ENCODE measurements at regions not wholly inside any gene's neighbourhood (a gene's known extent, or its start where the extent isn't known, plus 50 kb on each side); places are given as distances from the start of the nearest gene placed in this dataset.
A peak's percentile ranks its signal among the peaks of the same experiment; 100 is the strongest.

DNA sequence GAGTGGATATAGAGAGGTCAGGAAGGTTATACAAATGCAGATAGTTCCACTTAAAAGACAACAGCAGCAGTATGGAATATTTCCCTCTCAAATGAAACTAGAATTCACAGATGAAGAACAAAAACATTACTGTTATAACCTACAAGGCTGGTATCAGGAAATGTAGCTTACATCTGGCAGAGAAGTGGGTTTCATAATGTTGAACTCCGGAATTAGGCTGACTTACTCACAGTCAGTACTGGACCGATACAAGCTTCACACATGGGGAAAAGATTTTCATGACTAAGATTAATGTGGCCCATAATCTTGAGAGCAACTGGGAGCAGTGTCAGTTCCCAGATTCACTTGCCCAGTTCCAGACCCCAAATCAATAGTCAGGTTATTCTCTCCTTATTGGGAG is 353.9 kb downstream of the DUSP6 start:
- ATAC-seq = no peak
- DNase-seq = no peak
- intact Hi-C loops (cut with DNase I, micrococcal nuclease) = loop anchor here in 1 of 2 donors (10.0 kb wide), 1 partner anchor 414 kb away; the partner anchor contains the start of gene KITLG

DNA sequence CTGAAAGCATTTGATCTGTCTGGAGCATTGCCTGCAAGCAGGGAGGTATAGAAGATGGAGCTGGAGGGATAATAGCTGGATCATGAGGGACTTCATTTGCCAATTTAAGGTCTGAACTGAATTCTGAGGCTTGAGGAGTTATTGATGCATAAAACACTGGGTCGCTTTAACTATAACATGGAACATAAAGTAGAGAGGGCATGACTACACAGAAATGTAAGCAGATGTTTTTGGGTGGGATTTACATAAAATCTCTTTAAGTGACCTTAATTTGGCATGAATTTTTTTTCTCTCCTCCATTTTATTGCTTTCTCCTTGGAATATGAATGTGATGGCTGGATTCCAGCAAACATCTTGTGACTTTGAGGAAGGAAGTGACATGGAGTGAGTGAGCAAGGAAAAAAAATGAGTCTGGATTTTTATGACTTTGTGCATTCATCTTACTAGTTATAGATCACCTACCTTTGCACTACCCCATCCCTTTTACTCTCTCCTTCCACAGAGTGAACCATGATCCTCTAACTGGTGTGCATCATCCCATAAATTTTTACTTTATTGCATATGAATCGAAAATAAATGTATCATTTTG is 356.0 kb downstream of the DUSP6 start:
- ATAC-seq = peak; percentile 74
- no peak for DNase-seq
- intact Hi-C loops (cut with DNase I, micrococcal nuclease) = loop anchor here in 1 of 2 donors (10.0 kb wide), 1 partner anchor 411 kb away; the partner anchor contains the start of gene KITLG

DNA sequence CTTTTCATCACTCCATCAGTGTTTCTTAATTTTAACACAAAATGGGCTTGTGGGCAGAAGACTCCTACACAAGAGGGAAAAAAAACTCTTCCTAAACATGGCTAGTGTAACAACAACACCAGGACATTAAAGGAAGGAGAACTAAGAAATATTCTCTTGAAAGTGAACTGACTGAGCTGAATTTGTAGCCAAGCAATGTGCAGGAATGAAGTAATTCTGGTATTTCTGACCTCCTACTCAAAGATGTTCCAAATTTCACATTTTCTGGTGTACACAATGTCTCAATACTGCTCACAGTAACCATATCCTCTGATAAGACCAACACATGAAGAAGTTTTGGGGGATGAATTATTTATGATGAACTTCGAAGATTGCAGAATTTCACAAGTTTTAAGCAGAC is 357.3 kb downstream of the DUSP6 start:
- intact Hi-C loops (cut with DNase I, micrococcal nuclease) = loop anchor here in 1 of 2 donors (10.0 kb wide), 1 partner anchor 410 kb away; the partner anchor contains the start of gene KITLG

DNA sequence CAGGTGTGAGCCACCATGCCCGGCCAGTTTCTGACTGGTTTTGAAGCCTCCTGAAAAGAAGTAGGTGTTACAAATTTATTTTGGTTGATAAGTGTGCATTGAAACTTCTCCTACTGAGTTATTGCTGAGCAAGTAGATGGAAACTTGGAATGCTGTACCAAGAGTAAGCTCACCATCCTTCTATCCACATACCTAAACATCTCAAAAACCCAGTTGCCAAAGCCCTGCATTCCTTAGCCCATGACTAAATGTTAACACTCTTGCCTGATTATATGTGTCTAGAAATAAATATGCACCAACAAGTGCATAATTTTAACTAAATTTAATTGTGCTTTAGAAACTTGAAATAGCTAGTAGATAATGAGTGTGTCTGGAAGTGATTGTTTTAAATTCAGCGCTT is 357.8 kb downstream of the DUSP6 start:
- intact Hi-C loops (cut with DNase I, micrococcal nuclease) = loop anchor here in 1 of 2 donors (10.0 kb wide), 1 partner anchor 410 kb away; the partner anchor contains the start of gene KITLG
- no peak for DNase-seq
- no peak for ATAC-seq

More for the DNA sequence above, 357.3 kb downstream of the DUSP6 start:
- no peak for DNase-seq
- ATAC-seq = no peak

DNA sequence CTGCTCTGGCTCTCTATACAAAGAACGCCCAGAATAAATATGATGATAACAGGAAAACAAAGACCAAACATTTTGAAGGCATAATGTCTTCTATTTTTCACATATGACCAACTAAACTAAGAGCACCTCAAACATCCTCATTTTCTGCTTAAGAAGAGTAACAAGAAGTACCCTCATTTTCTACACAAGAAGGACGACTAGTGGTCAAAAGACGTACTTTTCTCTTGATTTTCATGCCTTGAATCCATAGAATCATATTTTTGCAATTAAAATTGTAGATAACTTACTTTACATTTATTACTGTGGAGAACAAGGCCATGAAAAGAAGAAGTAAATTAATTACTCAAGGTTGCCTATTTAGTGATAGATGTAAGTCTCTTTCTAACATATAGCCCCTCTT is 358.6 kb downstream of the DUSP6 start:
- intact Hi-C loops (cut with DNase I, micrococcal nuclease) = loop anchor here in 1 of 2 donors (10.0 kb wide), 1 partner anchor 409 kb away; the partner anchor contains the start of gene KITLG
- no peak for DNase-seq
- peak; percentile 59 for ATAC-seq

DNA sequence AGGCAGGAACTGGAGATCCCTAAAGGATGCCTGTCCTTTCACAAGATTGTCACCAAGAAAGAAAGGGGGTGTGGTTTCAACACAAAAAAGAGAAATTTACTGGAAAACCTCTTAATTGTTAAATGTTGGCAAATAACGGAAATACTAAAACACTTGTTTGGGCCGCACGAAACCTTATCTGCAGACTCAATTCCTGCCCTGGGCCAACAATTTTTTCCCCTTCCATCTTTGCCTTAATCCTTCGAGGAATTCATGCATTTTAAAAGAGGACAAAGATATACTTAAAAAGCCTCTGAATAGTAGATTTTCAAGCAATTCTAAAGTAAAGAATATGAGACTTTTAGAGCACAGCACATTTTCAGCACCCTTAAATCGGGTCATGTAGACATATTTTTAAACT is 366.2 kb downstream of the DUSP6 start:
- DNase-seq = no peak
- no peak for ATAC-seq
- intact Hi-C loops (cut with DNase I, micrococcal nuclease) = no loop called here

DNA sequence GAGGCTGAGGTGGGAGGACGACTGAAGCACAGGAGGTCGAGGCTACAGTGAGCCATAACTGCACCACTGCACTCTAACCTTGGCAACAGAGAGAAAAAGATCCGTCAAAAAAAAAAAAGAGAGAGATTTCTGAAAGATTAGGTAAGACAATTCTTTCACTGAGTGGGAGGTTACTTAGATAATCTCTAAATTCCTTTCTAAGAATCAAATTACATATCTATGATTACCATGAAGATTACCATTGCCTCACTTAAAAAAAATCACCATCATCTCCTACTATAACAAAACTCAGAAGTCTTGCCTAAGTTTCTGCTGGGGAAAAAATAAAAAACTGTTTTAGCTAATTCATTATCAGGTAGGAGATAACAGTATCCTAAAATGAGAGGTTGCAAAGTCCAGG is 366.7 kb downstream of the DUSP6 start:
- intact Hi-C loops (cut with DNase I, micrococcal nuclease) = no loop called here
- DNase-seq = no peak
- no peak for ATAC-seq

DNA sequence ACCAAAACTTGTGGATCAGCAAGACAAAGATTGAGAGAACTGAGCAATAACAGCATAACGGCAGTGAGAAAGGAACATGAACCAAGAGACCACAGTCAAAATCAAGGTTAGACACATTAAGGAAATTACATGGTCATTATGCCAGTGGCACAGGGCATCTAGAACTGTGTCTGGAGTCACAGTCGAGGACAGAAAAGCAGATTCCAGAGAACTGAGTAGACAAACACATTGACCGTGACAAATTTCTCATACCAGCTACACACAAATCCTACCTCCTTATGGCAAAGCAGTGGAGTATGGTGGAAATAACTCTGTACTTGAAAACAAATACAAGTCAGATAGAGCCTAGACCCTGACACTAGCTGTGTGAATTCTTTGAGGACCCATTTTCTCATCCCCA is 367.3 kb downstream of the DUSP6 start:
- intact Hi-C loops (cut with DNase I, micrococcal nuclease) = no loop called here
- ATAC-seq (no peak), DNase-seq (no peak)

DNA sequence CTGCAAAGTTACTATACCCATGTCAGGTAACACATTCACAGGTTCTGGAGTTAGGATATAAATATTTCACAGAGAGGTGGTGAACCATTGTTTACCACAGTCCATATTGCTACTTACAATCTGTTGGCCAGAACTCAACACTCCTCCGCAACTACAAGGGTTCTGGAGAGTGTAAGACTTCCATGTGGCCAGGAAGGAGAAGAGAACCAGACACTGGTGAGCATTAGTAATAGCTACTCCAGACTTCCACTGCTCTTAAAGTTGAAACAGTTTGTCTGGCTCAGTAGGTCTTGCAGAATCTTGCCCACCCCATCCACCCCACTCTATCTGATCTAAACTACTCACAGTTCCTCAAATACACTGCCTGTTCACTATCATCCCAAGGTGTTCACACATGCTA is 369.6 kb downstream of the DUSP6 start:
- ATAC-seq (no peak), DNase-seq (no peak)
- intact Hi-C loops (cut with DNase I, micrococcal nuclease) = no loop called here

DNA sequence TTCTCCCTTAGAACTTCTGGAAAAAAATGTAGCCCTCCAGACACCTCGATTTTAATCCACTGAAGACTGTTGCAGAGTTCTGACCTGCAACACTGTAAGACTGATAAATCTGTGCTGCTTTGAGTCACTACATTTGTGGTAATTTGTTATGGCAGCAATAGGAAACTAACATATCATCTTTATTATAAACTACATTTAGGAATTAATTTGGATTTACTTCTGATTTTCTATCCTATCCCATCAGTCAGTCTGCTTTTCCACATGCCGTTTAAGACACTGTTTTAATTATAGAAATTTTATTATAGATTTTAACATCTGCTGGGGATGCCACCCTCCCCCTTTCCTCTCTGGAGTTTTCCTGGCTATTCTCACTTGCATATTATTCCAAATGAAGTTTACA is 375.2 kb downstream of the DUSP6 start:
- no peak for ATAC-seq
- no peak for DNase-seq
- intact Hi-C loops (cut with DNase I, micrococcal nuclease) = no loop called here

DNA sequence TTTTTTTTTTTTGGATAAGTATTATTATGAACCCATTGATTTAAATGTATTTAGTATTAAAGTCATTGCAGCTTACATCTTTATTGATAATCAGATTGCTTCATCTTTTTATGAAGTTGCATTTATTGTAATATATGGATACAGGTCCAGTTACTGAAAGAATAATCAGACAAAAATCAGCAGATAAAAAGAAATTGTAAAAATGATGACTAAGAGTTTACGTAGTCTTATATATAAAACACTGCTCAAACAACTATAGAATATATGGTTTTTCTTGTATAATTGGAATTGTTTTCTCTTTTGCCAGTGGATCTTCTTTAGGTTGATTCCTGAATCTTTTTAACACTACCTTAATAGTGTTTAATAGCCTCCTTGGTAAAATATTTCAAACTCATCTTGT is 378.3 kb downstream of the DUSP6 start:
- intact Hi-C loops (cut with DNase I, micrococcal nuclease) = no loop called here
- DNase-seq (no peak), ATAC-seq (no peak)

DNA sequence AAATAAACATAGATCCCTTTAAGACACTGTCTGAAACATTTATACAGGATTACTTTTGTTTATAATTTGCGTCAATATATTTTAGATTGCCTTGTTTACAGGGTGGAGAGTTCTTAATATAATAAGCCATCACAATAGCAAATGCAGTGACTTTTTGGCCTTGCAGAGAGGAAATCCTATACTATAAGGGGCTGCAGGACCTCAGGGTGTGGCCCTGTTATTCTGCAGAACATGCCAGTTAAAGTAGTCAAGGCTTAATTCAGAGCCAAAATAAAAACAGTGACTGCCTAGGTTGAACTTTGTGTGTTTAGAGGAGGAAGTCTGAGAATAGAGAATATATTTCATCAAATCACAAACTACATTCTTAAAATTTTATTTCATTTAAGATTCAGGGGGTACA is 381.6 kb downstream of the DUSP6 start:
- ATAC-seq (no peak), DNase-seq (no peak)
- intact Hi-C loops (cut with DNase I, micrococcal nuclease) = no loop called here

DNA sequence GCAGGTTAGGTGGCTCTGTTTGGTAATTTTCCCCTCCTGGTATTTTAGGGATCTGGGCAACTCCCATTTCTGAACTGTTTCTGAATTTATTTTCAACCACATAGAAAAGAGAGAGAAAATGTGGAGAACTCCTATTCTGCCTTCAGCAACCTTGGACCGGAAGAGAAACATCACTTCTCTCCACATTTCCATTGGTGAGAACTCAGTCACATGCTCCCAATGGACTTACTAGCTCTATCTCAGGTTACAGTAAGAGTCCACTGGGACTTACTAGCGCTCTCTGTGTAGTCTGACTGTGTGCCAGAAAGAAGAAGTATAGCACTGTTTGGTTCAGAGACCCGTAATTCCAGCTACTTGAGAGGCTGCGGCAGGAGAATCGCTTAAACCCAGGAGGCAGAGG is 383.2 kb downstream of the DUSP6 start:
- DNase-seq = no peak
- intact Hi-C loops (cut with DNase I, micrococcal nuclease) = no loop called here
- ATAC-seq = no peak

DNA sequence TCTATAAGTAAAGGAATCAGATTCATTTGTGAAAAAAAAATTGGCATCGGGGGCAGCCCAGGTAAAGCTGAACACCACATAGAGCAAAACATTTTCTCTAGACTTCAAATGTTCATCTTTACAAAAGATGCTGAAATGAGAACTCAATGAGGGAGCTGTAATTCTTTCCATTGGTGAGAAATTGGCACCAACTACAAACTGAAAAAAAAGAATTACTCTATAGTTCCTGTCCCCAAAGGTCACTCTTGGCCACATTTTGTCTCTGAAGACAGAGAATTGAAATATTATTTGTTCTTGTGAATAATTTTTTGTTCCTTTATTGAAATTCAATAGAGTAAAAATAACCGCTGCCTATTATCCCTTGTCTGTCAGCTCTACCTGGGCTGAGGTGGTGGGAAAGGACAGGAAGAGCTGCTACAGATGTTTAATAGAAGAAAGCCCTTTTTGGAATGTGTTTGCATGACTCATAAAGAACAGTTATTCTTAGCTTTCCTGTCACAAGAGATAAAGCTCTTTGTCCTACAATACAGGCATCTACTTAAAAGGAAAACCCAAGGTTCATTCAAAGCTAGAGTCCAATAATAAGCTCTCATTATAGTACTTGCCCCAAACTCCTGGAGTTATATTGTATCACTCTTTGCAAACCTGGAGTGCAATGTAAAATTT is 380.1 kb upstream of the KITLG start:
- DNase-seq (no peak), ATAC-seq (no peak)
- intact Hi-C loops (cut with DNase I, micrococcal nuclease) = no loop called here

DNA sequence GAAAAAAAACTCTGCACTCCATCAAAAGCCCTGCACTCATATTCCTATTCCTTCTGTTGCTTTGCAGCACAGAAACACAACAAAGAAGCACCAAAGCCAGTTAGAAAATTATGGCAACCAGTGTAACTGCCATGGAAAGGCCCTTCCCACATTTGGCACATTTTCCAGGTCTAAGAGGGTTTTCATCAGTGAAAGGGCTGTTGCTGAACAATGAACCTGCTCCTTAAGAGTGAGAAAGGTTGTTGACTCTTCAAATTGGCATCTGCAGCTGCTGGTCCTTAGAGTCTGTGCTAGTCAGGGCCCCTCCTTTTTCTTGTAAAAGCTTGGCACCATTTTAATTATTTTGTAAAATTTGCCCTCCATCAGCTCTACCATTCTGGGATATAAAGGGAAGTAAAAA is 378.7 kb upstream of the KITLG start:
- intact Hi-C loops (cut with DNase I, micrococcal nuclease) = no loop called here

DNA sequence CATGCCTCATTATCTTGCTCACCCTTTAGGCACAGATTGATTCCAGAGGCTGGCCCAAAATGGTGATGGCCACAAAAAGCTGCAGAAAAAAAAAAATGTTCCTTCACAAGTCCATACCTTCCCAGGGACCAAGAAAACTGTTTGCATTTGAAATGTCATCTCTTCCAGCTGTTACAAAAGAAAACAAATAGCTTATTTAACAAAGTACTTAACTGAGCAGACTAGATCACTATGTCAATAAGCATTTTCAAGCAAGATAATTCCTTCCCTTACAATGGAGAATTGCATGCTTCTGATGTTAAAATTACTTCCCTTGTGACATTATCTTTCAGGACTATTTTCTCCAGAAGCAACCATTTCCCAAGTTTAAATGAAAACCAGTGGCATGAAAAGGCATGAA is 377.9 kb upstream of the KITLG start:
- DNase-seq (no peak), ATAC-seq (no peak)
- intact Hi-C loops (cut with DNase I, micrococcal nuclease) = no loop called here

More for the DNA sequence above, 378.7 kb upstream of the KITLG start:
- DNase-seq (no peak), ATAC-seq (no peak)

DNA sequence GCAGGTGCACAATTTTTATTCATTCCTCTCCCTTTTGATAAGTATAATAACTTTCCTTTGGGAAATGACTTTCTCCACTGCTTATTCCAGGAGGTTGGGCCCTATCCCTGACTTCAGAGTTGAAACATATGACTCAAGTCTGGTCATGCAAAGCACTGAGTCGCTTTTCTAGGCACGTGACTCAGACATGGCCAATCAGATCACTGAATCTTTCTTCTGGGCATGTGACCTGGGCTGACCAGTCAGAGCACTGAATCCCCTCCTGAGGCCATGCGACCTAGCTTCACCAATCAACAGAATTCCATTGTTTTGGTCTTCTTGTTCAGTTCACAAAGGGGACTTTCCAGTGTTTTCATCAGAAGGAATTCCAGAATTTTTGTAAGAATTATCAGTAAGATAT is 377.1 kb upstream of the KITLG start:
- intact Hi-C loops (cut with DNase I, micrococcal nuclease) = no loop called here
- ATAC-seq (no peak), DNase-seq (no peak)

DNA sequence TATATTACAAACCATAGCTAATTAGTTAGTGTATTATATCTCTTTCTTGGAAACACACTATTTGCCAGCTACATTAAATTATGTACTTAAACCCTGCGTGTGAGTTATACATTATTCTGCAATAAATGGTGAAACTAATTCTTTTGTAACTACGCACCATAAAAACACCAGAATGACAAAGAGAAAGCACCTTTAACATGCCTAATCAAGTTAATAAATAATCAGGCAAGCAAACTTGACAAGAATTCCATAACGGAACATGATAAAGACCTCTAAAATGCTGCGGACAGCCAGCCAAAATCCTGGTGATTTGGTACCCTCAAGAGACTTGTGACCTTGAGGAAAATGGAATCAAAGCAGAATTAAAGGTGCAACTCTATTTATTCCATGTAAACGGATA is 375.3 kb upstream of the KITLG start:
- intact Hi-C loops (cut with DNase I, micrococcal nuclease) = no loop called here
- DNase-seq (no peak), ATAC-seq (no peak)

DNA sequence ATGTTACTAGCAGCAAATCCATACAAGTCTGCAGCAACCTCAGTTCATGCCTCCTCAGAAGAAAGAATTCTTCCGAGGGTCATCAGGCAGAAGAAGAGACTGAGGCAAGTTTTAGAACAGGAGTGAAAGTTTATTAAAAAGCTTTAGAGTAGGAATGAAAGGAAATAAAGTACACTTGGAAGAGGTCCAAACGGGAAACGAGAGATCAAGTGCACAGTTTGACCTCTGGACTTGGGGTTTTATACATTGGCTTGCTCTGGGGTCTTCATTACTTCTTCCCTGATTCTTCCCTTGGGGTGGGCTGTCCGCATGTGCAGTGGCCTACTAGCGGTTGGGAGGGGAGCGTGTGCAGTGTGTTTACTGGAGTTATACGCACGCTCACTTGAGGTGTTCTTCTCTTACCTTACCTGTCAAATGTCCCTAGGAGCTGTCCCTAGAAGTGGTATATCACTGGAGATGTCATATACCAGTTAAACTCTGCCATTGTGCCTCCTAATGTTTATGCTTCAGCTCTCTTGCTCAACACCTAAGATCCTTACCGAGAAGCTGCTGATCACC is 372.8 kb upstream of the KITLG start:
- ATAC-seq (peak; percentile 62), DNase-seq (no peak)
- intact Hi-C loops (cut with DNase I, micrococcal nuclease) = no loop called here

DNA sequence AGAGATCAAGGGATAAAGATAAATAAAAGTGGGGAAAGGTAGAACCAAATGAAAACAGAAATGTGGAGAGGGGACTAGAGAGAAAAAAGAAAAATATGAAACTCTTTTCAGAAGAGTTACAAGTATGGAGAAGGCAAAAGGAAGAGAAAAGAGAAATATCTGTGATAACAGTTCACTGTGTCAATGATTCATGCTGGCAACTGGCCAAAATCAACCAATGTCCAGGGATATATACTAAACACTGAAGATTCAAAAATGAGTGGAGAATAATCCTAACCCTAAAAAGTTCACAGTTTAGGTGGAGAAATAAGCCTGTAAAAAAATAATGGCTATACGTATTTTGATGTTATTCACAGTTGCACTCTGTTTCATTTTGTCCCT is 372.3 kb upstream of the KITLG start:
- intact Hi-C loops (cut with DNase I, micrococcal nuclease) = no loop called here
- ATAC-seq = peak; percentile 69
- DNase-seq = peak; percentile 41 to 52

All from left colon (tissue), 2 donors.